ENCODE measurements at regions not wholly inside any gene's neighbourhood (a gene's known extent, or its start where the extent isn't known, plus 50 kb on each side); places are given as distances from the start of the nearest gene placed in this dataset.

- TF ChIP-seq, protein P1, sequence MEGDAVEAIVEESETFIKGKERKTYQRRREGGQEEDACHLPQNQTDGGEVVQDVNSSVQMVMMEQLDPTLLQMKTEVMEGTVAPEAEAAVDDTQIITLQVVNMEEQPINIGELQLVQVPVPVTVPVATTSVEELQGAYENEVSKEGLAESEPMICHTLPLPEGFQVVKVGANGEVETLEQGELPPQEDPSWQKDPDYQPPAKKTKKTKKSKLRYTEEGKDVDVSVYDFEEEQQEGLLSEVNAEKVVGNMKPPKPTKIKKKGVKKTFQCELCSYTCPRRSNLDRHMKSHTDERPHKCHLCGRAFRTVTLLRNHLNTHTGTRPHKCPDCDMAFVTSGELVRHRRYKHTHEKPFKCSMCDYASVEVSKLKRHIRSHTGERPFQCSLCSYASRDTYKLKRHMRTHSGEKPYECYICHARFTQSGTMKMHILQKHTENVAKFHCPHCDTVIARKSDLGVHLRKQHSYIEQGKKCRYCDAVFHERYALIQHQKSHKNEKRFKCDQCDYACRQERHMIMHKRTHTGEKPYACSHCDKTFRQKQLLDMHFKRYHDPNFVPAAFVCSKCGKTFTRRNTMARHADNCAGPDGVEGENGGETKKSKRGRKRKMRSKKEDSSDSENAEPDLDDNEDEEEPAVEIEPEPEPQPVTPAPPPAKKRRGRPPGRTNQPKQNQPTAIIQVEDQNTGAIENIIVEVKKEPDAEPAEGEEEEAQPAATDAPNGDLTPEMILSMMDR (IDR thresholded peaks at IDR 0.05; ENCODE audit: poor library complexity), result no peak
- TF ChIP-seq EZH2 (IDR thresholded peaks at IDR 0.05; ENCODE audit: borderline replicate concordance) (no peak), EZH2phosphoT487 (IDR thresholded peaks at IDR 0.05; ENCODE audit: low read depth, severe bottlenecking, unreplicated experiment) (no peak)
These were observed 229.4 kb downstream of the HAUS1 start for GRCh38 chr18:46333431-46334135.

Data from hepatocyte (in vitro differentiated cells).